HEK293T (cell line): ENCODE measurements at regions not wholly inside any gene's neighbourhood (a gene's known extent, or its start where the extent isn't known, plus 50 kb on each side); places are given as distances from the start of the nearest gene placed in this dataset.

Experiments used
- BHLHE40 ChIP-seq: fragments of 450-650 bp; IDR thresholded peaks from 2 replicates; pipeline ENCODE4 v1.6.1; 2016; ENCODE audit warnings: mild to moderate bottlenecking, moderate library complexity, borderline replicate concordance
- CTBP1 ChIP-seq: fragments of 450-650 bp; IDR thresholded peaks from 2 replicates; pipeline ENCODE4 v1.6.1; 2016; ENCODE audit warnings: borderline replicate concordance
- ELF4 ChIP-seq: fragments of 450-650 bp; IDR thresholded peaks from 2 replicates; pipeline ENCODE4 v1.6.1; 2017; ENCODE audit warnings: antibody characterized with exemption
- FOXA1 ChIP-seq: fragments of 450-650 bp; IDR thresholded peaks from 2 replicates; pipeline ENCODE4 v1.6.1; 2016; ENCODE audit warnings: mild to moderate bottlenecking
- FOXK2 ChIP-seq: fragments of 450-650 bp; IDR thresholded peaks from 2 replicates; pipeline ENCODE4 v1.6.1; 2016; ENCODE audit warnings: mild to moderate bottlenecking
- FOXM1 ChIP-seq: fragments of 450-650 bp; IDR thresholded peaks from 2 replicates; pipeline ENCODE4 v1.6.1; 2017; ENCODE audit warnings: mild to moderate bottlenecking, borderline replicate concordance
- HDGF ChIP-seq: fragments of 450-650 bp; IDR thresholded peaks from 2 replicates; pipeline ENCODE4 v1.6.1; 2017; ENCODE audit warnings: antibody characterized with exemption, borderline replicate concordance
- LEF1 ChIP-seq: fragments of 450-650 bp; IDR thresholded peaks from 2 replicates; pipeline ENCODE4 v1.6.1; 2017; ENCODE audit warnings: mild to moderate bottlenecking, borderline replicate concordance
- SUZ12 ChIP-seq: fragments of 450-650 bp; IDR thresholded peaks from 2 replicates; pipeline ENCODE4 v1.6.1; 2016; ENCODE audit warnings: mild to moderate bottlenecking
- TARDBP ChIP-seq: fragments of 450-650 bp; IDR thresholded peaks from 2 replicates; pipeline ENCODE4 v1.6.1; 2016
- ZNF384 ChIP-seq: fragments of 450-650 bp; IDR thresholded peaks from 2 replicates; pipeline ENCODE4 v1.6.1; 2016
- TF ChIP-seq, protein P1 (sequence below): fragments of 450-650 bp; IDR thresholded peaks from 2 replicates; pipeline ENCODE4 v1.6.1; 2016

DNA sequence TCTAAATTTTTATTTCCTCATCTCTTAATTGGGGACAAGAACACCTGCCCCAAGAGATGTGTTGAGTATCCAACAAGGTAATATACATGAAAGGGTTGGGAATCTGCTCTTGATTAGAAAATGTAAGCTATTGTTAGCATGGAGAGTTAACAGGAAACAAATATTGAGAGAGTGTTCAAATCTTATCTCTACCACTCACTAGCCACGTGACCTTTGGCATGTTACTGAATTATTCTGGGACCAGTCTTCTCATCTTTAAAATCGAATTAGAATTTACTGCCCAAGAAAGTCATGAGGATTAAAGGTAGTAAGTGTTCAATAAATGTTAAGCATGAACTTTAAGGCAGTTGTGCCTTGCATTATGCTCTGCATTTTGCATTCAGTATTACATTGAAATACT, 184.7 kb downstream of the MID1IP1 start:
- TF ChIP-seq LEF1 (no peak), SUZ12 (no peak), ZNF384 (no peak), FOXM1 (no peak), FOXK2 (no peak), CTBP1 (no peak), HDGF (no peak), TARDBP (no peak), FOXA1 (no peak), BHLHE40 (no peak), ELF4 (no peak)
- TF ChIP-seq, protein P1, sequence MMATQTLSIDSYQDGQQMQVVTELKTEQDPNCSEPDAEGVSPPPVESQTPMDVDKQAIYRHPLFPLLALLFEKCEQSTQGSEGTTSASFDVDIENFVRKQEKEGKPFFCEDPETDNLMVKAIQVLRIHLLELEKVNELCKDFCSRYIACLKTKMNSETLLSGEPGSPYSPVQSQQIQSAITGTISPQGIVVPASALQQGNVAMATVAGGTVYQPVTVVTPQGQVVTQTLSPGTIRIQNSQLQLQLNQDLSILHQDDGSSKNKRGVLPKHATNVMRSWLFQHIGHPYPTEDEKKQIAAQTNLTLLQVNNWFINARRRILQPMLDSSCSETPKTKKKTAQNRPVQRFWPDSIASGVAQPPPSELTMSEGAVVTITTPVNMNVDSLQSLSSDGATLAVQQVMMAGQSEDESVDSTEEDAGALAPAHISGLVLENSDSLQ = no peak
